K562 (cell line): ENCODE measurements at regions not wholly inside any gene's neighbourhood (a gene's known extent, or its start where the extent isn't known, plus 50 kb on each side); places are given as distances from the start of the nearest gene placed in this dataset.

Experiments used
- ATAC-seq: fragments of 200-7000 bp; cut with Tn5 transposase; 3 replicates; pipeline ENCODE4 v1.9.1; 2020; ENCODE audit warnings: moderate library complexity
- BruUV-seq: library from RNA; stranded (reverse); fragments of 400-500 nt; replicated peaks from 2 replicates; lab custom pipeline; 2021; lab: Mats Ljungman, UMichigan
- CTCF ChIA-PET: fragments of 300-600 bp; formaldehyde crosslinking; extraction: SDS; loops from one replicate; lab custom pipeline; 2021; ENCODE audit warnings: low intra/inter-chr PET ratio; lab: Yijun Ruan, JAX
- POLR2A ChIA-PET: fragments of 300-600, 350-650 bp; sonication (Branson Sonifier 250); formaldehyde crosslinking; extraction: SDS; loops from one replicate; lab custom pipeline; 2021; ENCODE audit warnings: antibody characterized with exemption, inconsistent platforms; lab: Yijun Ruan, JAX
- DNase-seq, 4 experiments: peaks; one replicate each; pipeline versions ENCODE4 v3.0.0 to v3.0.0-alpha.2; 2011 to 2018; ENCODE audit warnings: low spot score in 3 of 4, mixed read lengths in 3 of 4; ENCODE audit errors: extremely low read depth in 1 of 4
- FAIRE-seq: peaks from 2 replicates; lab custom pipeline; 2011; peaks lifted over from hg19 to GRCh38; lab: Jason Lieb, UNC
- H2AFZ ChIP-seq: 2 replicates; pipeline ENCODE4 v1.6.0; 2011; ENCODE audit warnings: low read depth, low read length, control low read depth, inconsistent platforms
- H3K27ac ChIP-seq: fragments of 200-600 bp; 3 replicates; pipeline ENCODE4 v1.8.0; 2011; ENCODE audit warnings: low read depth, mild to moderate bottlenecking, control low read depth, inconsistent platforms, low read length, moderate library complexity, mixed read lengths; ENCODE audit errors: extremely low read depth
- H3K27me3 ChIP-seq, 2 experiments: fragments of 300-600 bp in 1 of 2; 2 replicates in 1 of 2; 3 replicates in 1 of 2; pipeline versions ENCODE4 v1.6.0 to v1.8.0; 2011; ENCODE audit warnings: inconsistent platforms in 2 of 2, low read length in 2 of 2, mild to moderate bottlenecking in 1 of 2, mixed read lengths in 1 of 2, moderate library complexity in 1 of 2; ENCODE audit not compliant: control insufficient read depth in 2 of 2, insufficient read depth in 2 of 2
- H3K36me3 ChIP-seq: fragments of 300-600 bp; 3 replicates; pipeline ENCODE4 v1.8.0; 2011; ENCODE audit warnings: mild to moderate bottlenecking, low read length, inconsistent platforms; ENCODE audit not compliant: control insufficient read depth, insufficient read depth
- H3K4me1 ChIP-seq, 2 experiments: fragments of 200-600 bp in 1 of 2; replicated peaks in 1 of 2; 2 replicates in 1 of 2; 3 replicates in 1 of 2; pipeline versions ENCODE4 v1.5.1 to v1.8.0; 2011; ENCODE audit warnings: inconsistent platforms in 2 of 2, low read length in 2 of 2, mild to moderate bottlenecking in 1 of 2, mixed read lengths in 1 of 2, moderate library complexity in 1 of 2; ENCODE audit not compliant: control insufficient read depth in 2 of 2, insufficient read depth in 2 of 2
- H3K4me2 ChIP-seq: 2 replicates; pipeline ENCODE4 v1.6.1; 2011; ENCODE audit warnings: low read length, control low read depth, inconsistent platforms, mixed read lengths; ENCODE audit not compliant: insufficient read depth
- H3K4me3 ChIP-seq: fragments of 200-600 bp; sonication (generic), shearing (Covaris generic); 2 replicates; pipeline ENCODE4 v1.5.1; 2016; ENCODE audit warnings: control low read depth, inconsistent platforms
- H3K79me2 ChIP-seq: fragments of 200-600 bp; 3 replicates; pipeline ENCODE4 v1.8.0; 2011; ENCODE audit warnings: low read length, inconsistent platforms; ENCODE audit not compliant: control insufficient read depth, insufficient read depth
- H3K9ac ChIP-seq, 2 experiments: 2 replicates each; pipeline versions ENCODE4 v1.6.0 to v1.6.1; 2011; ENCODE audit warnings: low read depth in 2 of 2, low read length in 2 of 2, control low read depth in 1 of 2, inconsistent platforms in 1 of 2, mild to moderate bottlenecking in 1 of 2, mixed read lengths in 1 of 2; ENCODE audit not compliant: insufficient read depth in 1 of 2
- H3K9me1 ChIP-seq: one replicate; pipeline ENCODE4 v1.6.0; 2011; ENCODE audit warnings: inconsistent platforms, mild to moderate bottlenecking, low read length, moderate library complexity; ENCODE audit not compliant: control insufficient read depth, insufficient read depth
- H3K9me3 ChIP-seq: replicated peaks from 2 replicates; pipeline ENCODE4 v1.5.1; 2011; ENCODE audit warnings: low read depth, low read length, inconsistent platforms; ENCODE audit not compliant: control insufficient read depth, insufficient read depth
- H4K20me1 ChIP-seq: replicated peaks from 2 replicates; pipeline ENCODE4 v1.6.1; 2011; ENCODE audit warnings: low read length, inconsistent platforms, mixed read lengths; ENCODE audit not compliant: control insufficient read depth, insufficient read depth
- ETV1 ChIP-seq: fragments of 450-650 bp; conservative IDR thresholded peaks from 2 replicates; pipeline ENCODE4 v1.6.1; 2016; ENCODE audit warnings: missing genetic modification characterization, control low read depth, low read depth, missing compliant biosample characterization
- POLR3G ChIP-seq: IDR thresholded peaks from 2 replicates; pipeline ENCODE4 v1.6.1; 2011; ENCODE audit not compliant: insufficient read length, insufficient replicate concordance; ENCODE audit errors: extremely low read depth
- SLC30A9 ChIP-seq: fragments of 250-450 bp; sonication (Bioruptor Pico); IDR thresholded peaks from 2 replicates; pipeline ENCODE4 v1.8.0; 2022; ENCODE audit warnings: mild to moderate bottlenecking, moderate library complexity
- STAT5B ChIP-seq: fragments of 250-450 bp; sonication (Bioruptor Pico); IDR thresholded peaks from 2 replicates; pipeline ENCODE4 v1.8.0; 2021; ENCODE audit warnings: mild to moderate bottlenecking, inconsistent platforms
- TAF9B ChIP-seq: fragments of 450-650 bp; IDR thresholded peaks from 2 replicates; pipeline ENCODE4 v1.6.1; 2018; ENCODE audit warnings: mild to moderate bottlenecking; ENCODE audit not compliant: partially characterized antibody
- TGIF2 ChIP-seq: sonication (generic); formaldehyde crosslinking; IDR thresholded peaks from 2 replicates; pipeline ENCODE4 v1.8.1; 2022; ENCODE audit warnings: mild to moderate bottlenecking, missing genetic modification reagents, moderate library complexity
- ZBTB12 ChIP-seq: fragments of 250-450 bp; sonication (Bioruptor Pico); IDR thresholded peaks from 2 replicates; pipeline ENCODE4 v1.4.0; 2020
- ZNF23 ChIP-seq: fragments of 250-450 bp; sonication (Bioruptor Pico); IDR thresholded peaks from 2 replicates; pipeline ENCODE4 v1.4.0; 2020; ENCODE audit warnings: mild to moderate bottlenecking
- ZNF280A ChIP-seq: fragments of 450-650 bp; IDR thresholded peaks from 2 replicates; pipeline ENCODE4 v1.6.1; 2018; ENCODE audit warnings: mild to moderate bottlenecking, low read depth; ENCODE audit not compliant: partially characterized antibody
- ZNF507 ChIP-seq: conservative IDR thresholded peaks from 2 replicates; pipeline ENCODE4 v1.6.1; 2017; ENCODE audit warnings: missing genetic modification characterization, missing compliant biosample characterization
- ZNF785 ChIP-seq: fragments of 250-450 bp; sonication (Bioruptor Pico); IDR thresholded peaks from 2 replicates; pipeline ENCODE4 v1.4.0; 2020; ENCODE audit warnings: mild to moderate bottlenecking
- WGBS: fragments of 100-300 bp; shearing (Covaris generic); methylation state at CpG from one replicate; pipeline ENCODE4 v1.1.6; 2016; ENCODE audit warnings: low coverage, mixed read lengths; ENCODE audit not compliant: insufficient coverage; ENCODE audit errors: missing lambda C conversion rate; 5-methylcytosine and 5-hydroxymethylcytosine counted together
- in situ Hi-C: fragments of 300-500 bp; cut with MboI; formaldehyde crosslinking; loops from 4 replicates; pipeline ENCODE4 v1.15.0; 2018; ENCODE audit warnings: inconsistent platforms, mixed read lengths
- intact Hi-C: fragments of 100-400 bp; cut with micrococcal nuclease; formaldehyde crosslinking; loops from 2 replicates; pipeline ENCODE4 v1.14.2; 2022
- TF ChIP-seq, protein P1 (sequence below): fragments of 450-650 bp; IDR thresholded peaks from 2 replicates; pipeline ENCODE4 v1.6.1; 2016

DNA sequence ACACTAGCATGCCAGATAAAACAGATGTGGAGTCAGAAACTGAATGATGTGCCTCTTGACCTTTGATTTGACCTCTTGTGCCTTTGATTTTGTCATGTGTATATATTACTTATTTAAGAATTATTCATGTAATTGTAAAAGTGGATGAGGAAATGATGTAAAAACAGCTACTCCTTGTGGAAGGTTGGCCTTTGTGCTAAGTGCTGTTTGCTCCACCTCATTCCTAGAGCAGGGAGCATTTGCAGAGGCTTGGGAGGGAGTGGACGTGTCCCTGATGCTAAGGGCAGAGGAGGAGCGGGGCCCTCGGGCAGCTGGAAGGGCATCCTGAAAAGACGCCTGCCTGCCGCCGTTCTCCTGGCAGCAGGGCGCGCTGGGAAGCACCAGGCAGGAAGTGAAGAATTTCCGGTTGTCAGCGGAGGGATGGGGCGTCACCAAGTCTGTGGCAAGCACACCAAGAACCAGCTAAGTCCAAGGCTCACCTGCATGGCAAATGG lies 197.6 kb upstream of the ZNF32 start:
- H3K9me1 ChIP-seq, result no peaks in the 10 kb centered on the region
- no peaks in the 10 kb centered on the region for H3K36me3 ChIP-seq
- DNase-seq (no peak), ATAC-seq (no peak), FAIRE-seq (no peak)
- POLR2A ChIA-PET, result interaction anchor here (0.6 kb wide), 1 partner anchor 789 kb away, joined by 3 read pairs; no protein-coding TSS in a partner anchor
- TF ChIP-seq ZNF785 (no peak), TGIF2 (no peak), ZNF280A (no peak), ZBTB12 (CRISPR knock-in tag) (no peak), ZNF507 (tag) (no peak), SLC30A9 (CRISPR knock-in tag) (no peak), STAT5B (no peak), ETV1 (tag) (no peak), TAF9B (no peak), POLR3G (no peak), ZNF23 (CRISPR knock-in tag) (no peak)
- TF ChIP-seq, protein P1, sequence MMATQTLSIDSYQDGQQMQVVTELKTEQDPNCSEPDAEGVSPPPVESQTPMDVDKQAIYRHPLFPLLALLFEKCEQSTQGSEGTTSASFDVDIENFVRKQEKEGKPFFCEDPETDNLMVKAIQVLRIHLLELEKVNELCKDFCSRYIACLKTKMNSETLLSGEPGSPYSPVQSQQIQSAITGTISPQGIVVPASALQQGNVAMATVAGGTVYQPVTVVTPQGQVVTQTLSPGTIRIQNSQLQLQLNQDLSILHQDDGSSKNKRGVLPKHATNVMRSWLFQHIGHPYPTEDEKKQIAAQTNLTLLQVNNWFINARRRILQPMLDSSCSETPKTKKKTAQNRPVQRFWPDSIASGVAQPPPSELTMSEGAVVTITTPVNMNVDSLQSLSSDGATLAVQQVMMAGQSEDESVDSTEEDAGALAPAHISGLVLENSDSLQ, result no peak
- no peak overlapping the region for H3K9ac ChIP-seq
- H3K4me1 ChIP-seq, result no peaks in the 10 kb centered on the region
- in situ Hi-C loops, result no loop called here
- CTCF ChIA-PET, result no interaction called here
- H3K4me3 ChIP-seq, result no peak overlapping the region
- no peaks in the 10 kb centered on the region for H3K79me2 ChIP-seq
- no peak overlapping the region for H2AFZ ChIP-seq
- intact Hi-C loops, result no loop called here
- peaks cover 0 to 10% of the 10 kb centered on the region in 2 experiments; a peak in 1 of 5 replicates for H3K27me3 ChIP-seq
- H3K9me3 ChIP-seq, result no peaks in the 10 kb centered on the region
- no TSS peak for BruUV-seq
- no peak overlapping the region for H3K4me2 ChIP-seq
- H3K27ac ChIP-seq, result no peak overlapping the region
- 2% methylated on average over 11 of the region's 11 CpGs for WGBS
- H4K20me1 ChIP-seq, result peaks cover 4% of the 10 kb centered on the region; the same call in 1 of the 2 replicates
